Fibroblast of mammary gland (primary cell): ENCODE measurements at regions not wholly inside any gene's neighbourhood (a gene's known extent, or its start where the extent isn't known, plus 50 kb on each side); places are given as distances from the start of the nearest gene placed in this dataset.

Experiments
- DNase-seq: peaks from one replicate; pipeline ENCODE4 v3.0.0-alpha.2; 2010; ENCODE audit warnings: low read depth
- H3K4me3 ChIP-seq: 2 replicates; pipeline ENCODE4 v1.5.1; 2011; ENCODE audit warnings: low read depth, mild to moderate bottlenecking, low read length, moderate library complexity; ENCODE audit not compliant: control insufficient read depth
- CTCF ChIP-seq: conservative IDR thresholded peaks from 2 replicates; pipeline ENCODE4 v1.5.1; 2011; ENCODE audit warnings: low read depth, low read length, inconsistent platforms; ENCODE audit not compliant: control insufficient read depth, insufficient read depth

DNA sequence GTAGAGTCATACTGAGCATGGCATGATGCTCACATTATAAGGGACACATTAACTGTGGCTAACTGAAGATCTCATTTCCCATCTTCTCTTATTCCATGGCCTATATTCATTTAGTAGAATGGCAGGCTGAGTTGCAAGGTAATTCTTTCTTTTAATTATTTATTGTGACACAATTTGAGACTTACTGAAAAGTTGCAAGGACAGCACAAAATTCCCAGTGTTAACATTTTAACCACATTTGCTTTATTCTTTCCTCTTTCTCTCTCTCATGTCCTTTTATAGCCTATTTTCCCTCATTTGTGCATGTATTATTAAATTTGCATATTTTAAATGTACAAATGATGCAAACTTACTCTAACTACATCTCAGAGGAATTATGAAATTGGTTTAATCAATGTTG lies 366.1 kb upstream of the RPS23 start:
- TF ChIP-seq CTCF: no peak
- H3K4me3 ChIP-seq: no peak overlapping the region
- no peak for DNase-seq

DNA sequence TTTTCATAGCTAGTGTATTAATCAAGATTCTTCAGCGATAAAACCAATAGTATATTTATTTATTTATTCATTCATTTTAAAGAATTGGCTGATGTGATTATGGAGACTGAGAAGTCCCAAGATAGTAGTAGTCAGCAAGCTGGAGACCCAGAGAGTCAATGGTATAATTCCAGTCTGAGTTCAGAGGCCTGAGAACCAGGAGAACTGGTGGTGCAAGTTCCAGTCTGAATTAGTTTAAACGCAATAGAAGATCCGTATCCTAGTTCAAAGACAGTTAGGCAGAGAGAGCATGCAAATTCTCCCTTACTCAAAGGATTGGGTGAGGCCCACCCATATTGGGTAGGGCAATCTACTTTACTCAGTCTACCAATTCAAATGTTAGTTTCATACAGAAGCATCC lies 364.2 kb upstream of the RPS23 start:
- H3K4me3 ChIP-seq: no peak overlapping the region
- no peak for TF ChIP-seq CTCF

GRCh38 chr5:82641331-82642003 lies 363.3 kb upstream of the RPS23 start:
- peak; percentile 85 for TF ChIP-seq CTCF
- DNase-seq: peak; percentile 91
- H3K4me3 ChIP-seq: no peak overlapping the region

More for the DNA sequence above, 364.2 kb upstream of the RPS23 start:
- no peak for DNase-seq

DNA sequence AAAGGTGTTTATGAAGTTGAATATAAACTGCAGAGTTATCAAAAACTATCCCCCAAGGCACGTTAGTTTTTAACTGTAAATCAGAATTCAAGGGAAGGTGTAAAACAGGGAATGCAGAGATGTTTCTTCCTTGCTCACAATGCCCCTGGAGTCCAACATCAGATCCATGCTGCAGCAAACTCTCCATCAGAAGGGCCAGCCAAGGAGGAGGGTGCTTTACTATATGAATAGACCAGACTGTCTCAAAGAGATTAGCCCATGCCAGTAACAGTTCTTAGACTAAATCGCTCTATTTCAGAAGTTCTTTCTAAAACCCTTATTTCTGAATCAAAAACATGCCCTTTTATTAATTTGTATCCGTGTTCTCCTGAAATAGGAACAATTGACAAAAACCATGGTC lies 362.8 kb upstream of the RPS23 start:
- no peak overlapping the region for H3K4me3 ChIP-seq
- TF ChIP-seq CTCF: no peak
- DNase-seq: no peak

- no peak for TF ChIP-seq CTCF
- no peak for DNase-seq
- no peak overlapping the region for H3K4me3 ChIP-seq
These were observed 361.4 kb upstream of the RPS23 start for GRCh38 chr5:82639393-82640144.

DNA sequence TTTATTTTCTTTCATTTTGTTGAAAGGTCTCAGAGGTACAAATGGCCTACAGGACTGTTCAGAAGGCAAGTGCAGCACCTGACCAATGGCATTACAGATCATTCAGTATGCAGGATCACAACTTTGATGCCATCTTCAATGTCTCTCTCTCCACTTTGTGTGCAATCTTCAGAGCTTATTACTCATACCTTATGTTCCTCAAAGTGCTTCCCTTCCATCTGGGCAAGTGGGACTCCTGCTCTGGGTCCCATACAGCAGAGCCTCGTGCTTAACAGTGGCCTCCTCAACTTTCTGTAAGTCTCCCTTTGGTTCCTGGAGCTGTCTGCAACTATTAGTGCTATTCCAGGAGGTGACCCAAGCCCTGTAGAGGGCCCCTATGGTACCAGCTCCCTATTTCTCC lies 358.4 kb upstream of the RPS23 start:
- no peak for DNase-seq
- no peak for TF ChIP-seq CTCF
- H3K4me3 ChIP-seq: no peak overlapping the region
